ENCODE measurements at regions not wholly inside any gene's neighbourhood (a gene's known extent, or its start where the extent isn't known, plus 50 kb on each side); places are given as distances from the start of the nearest gene placed in this dataset.

DNA sequence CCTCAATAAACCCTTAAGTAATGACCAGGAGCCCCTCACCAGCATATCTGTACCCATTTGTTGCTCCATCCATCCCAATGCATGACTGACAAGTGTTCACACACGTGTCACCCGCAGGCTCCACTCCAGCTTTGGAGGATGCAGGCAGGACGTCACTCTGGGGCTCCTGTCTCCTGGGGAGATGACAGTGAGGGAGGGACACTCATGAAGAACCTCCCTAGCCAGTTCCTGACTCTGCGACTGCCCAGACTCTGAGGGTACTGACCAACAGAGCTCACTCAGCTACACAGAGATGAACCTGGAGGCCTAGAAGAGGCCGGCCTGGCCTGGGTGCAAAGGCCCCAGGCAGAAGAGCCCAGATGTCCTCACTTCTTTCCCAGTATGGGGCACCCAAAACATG is 135.1 kb upstream of the RET start:
- H3K4me1 Mint-ChIP-seq: no peaks in the 10 kb centered on the region
- no peak for ATAC-seq (ENCODE audit: low read depth)
- H3K4me3 ChIP-seq (ENCODE audit: control extremely low read depth in 1 of 5, extremely low read depth in 1 of 5, insufficient read depth in 1 of 5, low read depth in 2 of 5, low read length in 4 of 5): no peak overlapping the region
- 86% methylated on average over 5 of the region's 5 CpGs for WGBS (ENCODE audit: insufficient coverage)
- no peaks in the 10 kb centered on the region for H3K27me3 ChIP-seq (replicated peaks in 1 of 4; ENCODE audit: control extremely low read depth in 1 of 4, control insufficient read depth in 3 of 4, insufficient read depth in 4 of 4, low read length in 3 of 4)
- H3K27ac ChIP-seq (ENCODE audit: low read length in 2 of 2): no peak overlapping the region
- H4K20me1 ChIP-seq (ENCODE audit: control insufficient read depth, insufficient read depth, low read length, poor library complexity, severe bottlenecking): no peaks in the 10 kb centered on the region
- TF ChIP-seq, protein P1, sequence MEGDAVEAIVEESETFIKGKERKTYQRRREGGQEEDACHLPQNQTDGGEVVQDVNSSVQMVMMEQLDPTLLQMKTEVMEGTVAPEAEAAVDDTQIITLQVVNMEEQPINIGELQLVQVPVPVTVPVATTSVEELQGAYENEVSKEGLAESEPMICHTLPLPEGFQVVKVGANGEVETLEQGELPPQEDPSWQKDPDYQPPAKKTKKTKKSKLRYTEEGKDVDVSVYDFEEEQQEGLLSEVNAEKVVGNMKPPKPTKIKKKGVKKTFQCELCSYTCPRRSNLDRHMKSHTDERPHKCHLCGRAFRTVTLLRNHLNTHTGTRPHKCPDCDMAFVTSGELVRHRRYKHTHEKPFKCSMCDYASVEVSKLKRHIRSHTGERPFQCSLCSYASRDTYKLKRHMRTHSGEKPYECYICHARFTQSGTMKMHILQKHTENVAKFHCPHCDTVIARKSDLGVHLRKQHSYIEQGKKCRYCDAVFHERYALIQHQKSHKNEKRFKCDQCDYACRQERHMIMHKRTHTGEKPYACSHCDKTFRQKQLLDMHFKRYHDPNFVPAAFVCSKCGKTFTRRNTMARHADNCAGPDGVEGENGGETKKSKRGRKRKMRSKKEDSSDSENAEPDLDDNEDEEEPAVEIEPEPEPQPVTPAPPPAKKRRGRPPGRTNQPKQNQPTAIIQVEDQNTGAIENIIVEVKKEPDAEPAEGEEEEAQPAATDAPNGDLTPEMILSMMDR (IDR thresholded peaks at IDR 0.05): no peak
- TF ChIP-seq EZH2 (IDR thresholded peaks at IDR 0.05; ENCODE audit: borderline replicate concordance, insufficient read depth, low read depth, low read length, poor library complexity, severe bottlenecking): no peak
- intact Hi-C loops (cut with micrococcal nuclease): no loop called here
- no peak overlapping the region for H3K27ac Mint-ChIP-seq
- H3K9me3 ChIP-seq (ENCODE audit: control extremely low read depth in 1 of 3, control insufficient read depth in 2 of 3, insufficient read depth in 1 of 3, low read length in 2 of 3): no peaks in the 10 kb centered on the region
- no peak for DNase-seq
- no peak overlapping the region for H3K4me3 Mint-ChIP-seq
- no peaks in the 10 kb centered on the region for H3K79me2 ChIP-seq (ENCODE audit: control insufficient read depth, insufficient read depth, low read length)
- no peak overlapping the region for H3K4me2 ChIP-seq (replicated peaks; ENCODE audit: low read depth, low read length, poor library complexity, severe bottlenecking)
- H3K36me3 ChIP-seq (replicated peaks in 1 of 2; ENCODE audit: control extremely low read depth in 1 of 2, control insufficient read depth in 1 of 2, extremely low read depth in 1 of 2, insufficient read depth in 2 of 2, low read length in 1 of 2): no peaks in the 10 kb centered on the region
- no peaks in the 10 kb centered on the region for H3K9me3 Mint-ChIP-seq (ENCODE audit: insufficient read depth)
- ChIA-PET POLR2A (no interaction called here), CTCF (no interaction called here)
- H2AFZ ChIP-seq (ENCODE audit: insufficient read depth, low read depth, low read length, poor library complexity, severe bottlenecking): no peak overlapping the region
- no peak overlapping the region for H3K9ac ChIP-seq (ENCODE audit: low read length)
- peaks cover 2% of the 10 kb centered on the region for H3K27me3 Mint-ChIP-seq
- H3K4me1 ChIP-seq (ENCODE audit: control insufficient read depth in 2 of 2, insufficient read depth in 2 of 2, low read length in 2 of 2): no peaks in the 10 kb centered on the region

DNA sequence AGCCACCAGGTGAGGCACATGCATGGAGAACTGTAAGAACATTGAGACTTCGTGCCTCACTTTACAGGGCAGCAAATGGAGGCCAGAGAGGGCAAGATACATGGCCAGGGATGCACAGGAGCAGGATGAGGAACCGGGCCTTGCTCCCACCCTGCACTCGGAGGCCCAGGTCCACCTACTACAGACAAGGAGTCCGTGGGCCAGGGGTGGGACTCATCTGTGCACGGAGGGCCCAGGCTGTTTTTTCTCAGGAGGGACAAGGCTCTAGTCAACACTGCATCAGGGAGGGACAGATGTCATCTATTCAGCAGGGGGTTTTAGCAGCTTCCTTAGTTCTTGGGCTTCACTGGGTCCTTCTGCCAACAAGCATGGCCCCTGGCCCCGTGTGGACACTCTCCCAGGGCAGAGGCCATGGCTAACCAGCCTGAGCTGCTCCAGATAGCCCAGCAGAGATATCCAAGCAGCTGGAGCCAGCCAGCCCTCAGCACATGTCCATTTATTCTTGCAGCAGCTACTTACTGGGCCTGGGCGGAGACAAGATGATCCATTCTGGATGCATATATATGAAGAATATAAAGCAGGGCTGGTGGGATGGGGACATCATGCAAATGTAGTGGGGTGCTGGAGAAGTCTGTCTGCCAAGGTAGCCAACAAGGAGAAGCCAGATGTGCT is 134.5 kb upstream of the RET start:
- Mint-ChIP-seq H3K4me1 (no peaks in the 10 kb centered on the region), H3K27me3 (peaks cover 2% of the 10 kb centered on the region), H3K4me3 (no peak overlapping the region), H3K9me3 (ENCODE audit: insufficient read depth) (no peaks in the 10 kb centered on the region), H3K27ac (no peak overlapping the region)
- no peak overlapping the region for H3K9ac ChIP-seq (ENCODE audit: low read length)
- TF ChIP-seq EZH2 (IDR thresholded peaks at IDR 0.05; ENCODE audit: borderline replicate concordance, insufficient read depth, low read depth, low read length, poor library complexity, severe bottlenecking): no peak
- TF ChIP-seq, protein P1 (IDR thresholded peaks at IDR 0.05): no peak
- no peak overlapping the region for H3K4me3 ChIP-seq (ENCODE audit: control extremely low read depth in 1 of 5, extremely low read depth in 1 of 5, insufficient read depth in 1 of 5, low read depth in 2 of 5, low read length in 4 of 5)
- no peaks in the 10 kb centered on the region for H3K36me3 ChIP-seq (replicated peaks in 1 of 2; ENCODE audit: control extremely low read depth in 1 of 2, control insufficient read depth in 1 of 2, extremely low read depth in 1 of 2, insufficient read depth in 2 of 2, low read length in 1 of 2)
- 91% methylated on average over 5 of the region's 7 CpGs for WGBS (ENCODE audit: insufficient coverage)
- H3K27me3 ChIP-seq (replicated peaks in 1 of 4; ENCODE audit: control extremely low read depth in 1 of 4, control insufficient read depth in 3 of 4, insufficient read depth in 4 of 4, low read length in 3 of 4): no peaks in the 10 kb centered on the region
- H3K4me1 ChIP-seq (ENCODE audit: control insufficient read depth in 2 of 2, insufficient read depth in 2 of 2, low read length in 2 of 2): no peaks in the 10 kb centered on the region
- no peak overlapping the region for H3K27ac ChIP-seq (ENCODE audit: low read length in 2 of 2)
- H3K9me3 ChIP-seq (ENCODE audit: control extremely low read depth in 1 of 3, control insufficient read depth in 2 of 3, insufficient read depth in 1 of 3, low read length in 2 of 3): no peaks in the 10 kb centered on the region
- intact Hi-C loops (cut with micrococcal nuclease): no loop called here
- no peak for DNase-seq
- no peak overlapping the region for H2AFZ ChIP-seq (ENCODE audit: insufficient read depth, low read depth, low read length, poor library complexity, severe bottlenecking)
- H3K79me2 ChIP-seq (ENCODE audit: control insufficient read depth, insufficient read depth, low read length): no peaks in the 10 kb centered on the region
- POLR2A ChIA-PET: no interaction called here
- H3K4me2 ChIP-seq (replicated peaks; ENCODE audit: low read depth, low read length, poor library complexity, severe bottlenecking): no peak overlapping the region
- ATAC-seq (ENCODE audit: low read depth): no peak
- CTCF ChIA-PET: no interaction called here
- no peaks in the 10 kb centered on the region for H4K20me1 ChIP-seq (ENCODE audit: control insufficient read depth, insufficient read depth, low read length, poor library complexity, severe bottlenecking)
